Ovary (tissue), 3 donors: ENCODE measurements at regions not wholly inside any gene's neighbourhood (a gene's known extent, or its start where the extent isn't known, plus 50 kb on each side); places are given as distances from the start of the nearest gene placed in this dataset.

Experiments used
- EP300 ChIP-seq: sonication (generic); formaldehyde crosslinking; IDR thresholded peaks from one replicate; pipeline ENCODE4 v1.6.1; 2017; ENCODE audit warnings: antibody characterized with exemption
- TF ChIP-seq, protein P1 (sequence below), 3 donors: fragments of 450-650 bp in 2 of 3; fragments of 200-600 bp in 1 of 3; IDR thresholded peaks; one replicate each; pipeline versions ENCODE4 v1.5.1 to v1.8.0; 2016 to 2022; ENCODE audit warnings: antibody characterized with exemption in 3 of 3, mild to moderate bottlenecking in 1 of 3
- donor health status: DM: no; HTN: no; CAD: no.

DNA sequence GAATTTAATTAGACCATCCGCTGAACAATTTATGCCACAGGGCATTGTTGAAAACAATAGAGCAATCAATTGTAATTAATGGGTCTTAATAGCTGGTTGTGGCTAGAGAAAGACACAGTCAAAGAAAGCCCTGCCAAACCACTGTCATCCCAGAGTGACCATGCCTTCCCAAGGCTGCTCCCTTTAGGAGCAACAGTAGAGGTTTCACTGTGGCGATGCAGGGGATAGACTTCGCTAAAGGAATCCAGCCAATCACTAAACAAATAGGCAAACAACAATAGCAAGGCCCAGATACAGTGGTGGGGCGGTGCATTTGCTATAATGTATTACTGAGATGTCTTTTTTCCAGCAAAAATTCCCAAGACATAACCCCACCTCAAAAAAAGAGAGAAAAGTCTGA is 87.8 kb upstream of the SLC27A6 start:
- TF ChIP-seq, protein P1, sequence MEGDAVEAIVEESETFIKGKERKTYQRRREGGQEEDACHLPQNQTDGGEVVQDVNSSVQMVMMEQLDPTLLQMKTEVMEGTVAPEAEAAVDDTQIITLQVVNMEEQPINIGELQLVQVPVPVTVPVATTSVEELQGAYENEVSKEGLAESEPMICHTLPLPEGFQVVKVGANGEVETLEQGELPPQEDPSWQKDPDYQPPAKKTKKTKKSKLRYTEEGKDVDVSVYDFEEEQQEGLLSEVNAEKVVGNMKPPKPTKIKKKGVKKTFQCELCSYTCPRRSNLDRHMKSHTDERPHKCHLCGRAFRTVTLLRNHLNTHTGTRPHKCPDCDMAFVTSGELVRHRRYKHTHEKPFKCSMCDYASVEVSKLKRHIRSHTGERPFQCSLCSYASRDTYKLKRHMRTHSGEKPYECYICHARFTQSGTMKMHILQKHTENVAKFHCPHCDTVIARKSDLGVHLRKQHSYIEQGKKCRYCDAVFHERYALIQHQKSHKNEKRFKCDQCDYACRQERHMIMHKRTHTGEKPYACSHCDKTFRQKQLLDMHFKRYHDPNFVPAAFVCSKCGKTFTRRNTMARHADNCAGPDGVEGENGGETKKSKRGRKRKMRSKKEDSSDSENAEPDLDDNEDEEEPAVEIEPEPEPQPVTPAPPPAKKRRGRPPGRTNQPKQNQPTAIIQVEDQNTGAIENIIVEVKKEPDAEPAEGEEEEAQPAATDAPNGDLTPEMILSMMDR (IDR thresholded peaks at IDR 0.05) = no peak
- no peak for TF ChIP-seq EP300
